ENCODE measurements at regions not wholly inside any gene's neighbourhood (a gene's known extent, or its start where the extent isn't known, plus 50 kb on each side); places are given as distances from the start of the nearest gene placed in this dataset.
"Not testable (repeated sequence)": the region's sequence is repeated elsewhere in the genome, so short reads cannot be mapped to it uniquely, and the experiment has no call there.

GRCh38 chr2:44104855-44105271 is 63.8 kb upstream of the PPM1B start:
- TF ChIP-seq ZC3H10 (CRISPR knock-in tag; IDR thresholded peaks at IDR 0.05): no peak
- no peak for TF ChIP-seq ZNF8 (CRISPR knock-in tag; IDR thresholded peaks at IDR 0.05)
- no peak for TF ChIP-seq RARB (CRISPR knock-in tag; IDR thresholded peaks at IDR 0.05)
- TF ChIP-seq ISL1 (CRISPR knock-in tag; IDR thresholded peaks at IDR 0.05): no peak
- TF ChIP-seq OSR1 (CRISPR knock-in tag; IDR thresholded peaks at IDR 0.05): no peak
- no peak for TF ChIP-seq ZFP3 (CRISPR knock-in tag; IDR thresholded peaks at IDR 0.05)
- no peak for TF ChIP-seq ZFP30 (CRISPR knock-in tag; IDR thresholded peaks at IDR 0.05)
- TF ChIP-seq, protein P1, sequence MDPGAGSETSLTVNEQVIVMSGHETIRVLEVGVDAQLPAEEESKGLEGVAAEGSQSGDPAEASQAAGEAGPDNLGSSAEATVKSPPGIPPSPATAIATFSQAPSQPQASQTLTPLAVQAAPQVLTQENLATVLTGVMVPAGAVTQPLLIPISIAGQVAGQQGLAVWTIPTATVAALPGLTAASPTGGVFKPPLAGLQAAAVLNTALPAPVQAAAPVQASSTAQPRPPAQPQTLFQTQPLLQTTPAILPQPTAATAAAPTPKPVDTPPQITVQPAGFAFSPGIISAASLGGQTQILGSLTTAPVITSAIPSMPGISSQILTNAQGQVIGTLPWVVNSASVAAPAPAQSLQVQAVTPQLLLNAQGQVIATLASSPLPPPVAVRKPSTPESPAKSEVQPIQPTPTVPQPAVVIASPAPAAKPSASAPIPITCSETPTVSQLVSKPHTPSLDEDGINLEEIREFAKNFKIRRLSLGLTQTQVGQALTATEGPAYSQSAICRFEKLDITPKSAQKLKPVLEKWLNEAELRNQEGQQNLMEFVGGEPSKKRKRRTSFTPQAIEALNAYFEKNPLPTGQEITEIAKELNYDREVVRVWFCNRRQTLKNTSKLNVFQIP (CRISPR knock-in tag; IDR thresholded peaks at IDR 0.05; ENCODE audit: borderline replicate concordance, low read depth): no peak
- TF ChIP-seq CREB5 (CRISPR knock-in tag; IDR thresholded peaks at IDR 0.05; ENCODE audit: low read depth): no peak
- TF ChIP-seq TSHZ2 (CRISPR knock-in tag; IDR thresholded peaks at IDR 0.05): no peak
- TF ChIP-seq ESRRG (CRISPR knock-in tag; IDR thresholded peaks at IDR 0.05): no peak
- no peak for TF ChIP-seq PPARA (CRISPR knock-in tag; IDR thresholded peaks at IDR 0.05; ENCODE audit: borderline replicate concordance)
- no peak for TF ChIP-seq PATZ1 (CRISPR knock-in tag; IDR thresholded peaks at IDR 0.05; ENCODE audit: borderline replicate concordance)
- TF ChIP-seq GLIS3 (CRISPR knock-in tag; IDR thresholded peaks at IDR 0.05): no peak
- TF ChIP-seq ARNTL (CRISPR knock-in tag; IDR thresholded peaks at IDR 0.05; ENCODE audit: borderline replicate concordance, low read depth): no peak
- no peak for TF ChIP-seq BACH2 (CRISPR knock-in tag; IDR thresholded peaks at IDR 0.05; ENCODE audit: borderline replicate concordance)
- no peak for TF ChIP-seq TOX (CRISPR knock-in tag; IDR thresholded peaks at IDR 0.05; ENCODE audit: borderline replicate concordance)
- TF ChIP-seq TCF4 (CRISPR knock-in tag; IDR thresholded peaks at IDR 0.05; ENCODE audit: borderline replicate concordance): no peak
- TF ChIP-seq SNAI2 (CRISPR knock-in tag; IDR thresholded peaks at IDR 0.05): no peak
- no peak for ATAC-seq

DNA sequence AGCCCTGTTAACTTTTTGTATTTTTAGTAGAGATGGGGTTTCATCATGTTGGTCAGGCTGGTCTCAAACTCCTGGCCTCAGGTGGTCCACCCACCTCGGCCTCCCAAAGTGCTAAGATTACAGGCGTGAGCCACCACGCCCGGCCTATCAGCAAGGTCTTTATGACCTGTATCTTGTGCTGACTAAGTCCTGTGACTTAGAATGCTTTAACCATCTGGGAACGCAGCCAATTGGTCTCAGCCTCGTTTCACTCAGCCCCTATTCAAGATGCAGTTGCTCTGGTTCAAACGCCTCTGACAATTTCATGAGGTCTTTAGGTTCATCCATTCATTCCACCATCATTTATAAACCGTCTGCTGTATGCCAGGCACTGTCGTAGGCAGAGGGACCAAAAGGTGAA is 62.2 kb upstream of the PPM1B start:
- not testable (repeated sequence) for ATAC-seq

DNA sequence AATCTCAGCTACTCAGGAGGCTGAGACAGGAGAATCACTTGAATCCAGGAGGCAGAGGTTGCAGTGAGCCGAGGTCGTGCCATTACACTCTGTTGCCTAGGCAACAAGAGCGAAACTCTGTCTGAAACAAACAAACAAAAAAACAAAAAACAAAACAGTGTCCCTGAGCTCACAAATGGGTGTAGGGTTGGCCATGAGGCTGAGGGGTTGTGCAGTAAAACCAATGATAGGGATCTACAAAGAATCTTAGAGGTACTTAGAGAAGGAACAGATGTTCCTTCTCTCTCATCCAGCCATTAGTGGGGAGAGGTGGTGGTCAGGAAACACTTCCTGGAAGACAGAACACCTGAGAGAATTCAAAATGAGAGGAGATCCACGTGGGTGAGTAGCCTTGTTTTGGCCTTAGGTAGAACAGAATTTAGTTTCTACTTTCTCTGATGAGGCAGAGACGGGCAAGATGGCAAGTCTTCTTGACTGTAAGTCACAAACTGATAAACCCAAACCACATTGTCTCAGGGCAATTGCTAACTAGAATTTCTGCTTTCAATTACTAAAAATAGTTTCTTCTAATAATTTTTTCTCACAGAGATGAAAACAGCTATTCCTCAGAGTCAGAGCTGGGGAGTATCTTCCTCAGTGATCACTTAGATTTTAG is 61.5 kb upstream of the PPM1B start:
- no peak for ATAC-seq
- TF ChIP-seq BACH2 (CRISPR knock-in tag; IDR thresholded peaks at IDR 0.05; ENCODE audit: borderline replicate concordance) (no peak), CREB5 (CRISPR knock-in tag; IDR thresholded peaks at IDR 0.05; ENCODE audit: low read depth) (no peak), ISL1 (CRISPR knock-in tag; IDR thresholded peaks at IDR 0.05) (no peak), RARB (CRISPR knock-in tag; IDR thresholded peaks at IDR 0.05) (no peak), PPARA (CRISPR knock-in tag; IDR thresholded peaks at IDR 0.05; ENCODE audit: borderline replicate concordance) (no peak), TOX (CRISPR knock-in tag; IDR thresholded peaks at IDR 0.05; ENCODE audit: borderline replicate concordance) (no peak), ZNF8 (CRISPR knock-in tag; IDR thresholded peaks at IDR 0.05) (no peak), ZFP3 (CRISPR knock-in tag; IDR thresholded peaks at IDR 0.05) (no peak), ZC3H10 (CRISPR knock-in tag; IDR thresholded peaks at IDR 0.05) (no peak), TSHZ2 (CRISPR knock-in tag; IDR thresholded peaks at IDR 0.05) (no peak), ESRRG (CRISPR knock-in tag; IDR thresholded peaks at IDR 0.05) (no peak), ZFP30 (CRISPR knock-in tag; IDR thresholded peaks at IDR 0.05) (no peak)
- TF ChIP-seq, protein P1 (CRISPR knock-in tag; IDR thresholded peaks at IDR 0.05; ENCODE audit: borderline replicate concordance, low read depth): no peak
- TF ChIP-seq, protein P2, sequence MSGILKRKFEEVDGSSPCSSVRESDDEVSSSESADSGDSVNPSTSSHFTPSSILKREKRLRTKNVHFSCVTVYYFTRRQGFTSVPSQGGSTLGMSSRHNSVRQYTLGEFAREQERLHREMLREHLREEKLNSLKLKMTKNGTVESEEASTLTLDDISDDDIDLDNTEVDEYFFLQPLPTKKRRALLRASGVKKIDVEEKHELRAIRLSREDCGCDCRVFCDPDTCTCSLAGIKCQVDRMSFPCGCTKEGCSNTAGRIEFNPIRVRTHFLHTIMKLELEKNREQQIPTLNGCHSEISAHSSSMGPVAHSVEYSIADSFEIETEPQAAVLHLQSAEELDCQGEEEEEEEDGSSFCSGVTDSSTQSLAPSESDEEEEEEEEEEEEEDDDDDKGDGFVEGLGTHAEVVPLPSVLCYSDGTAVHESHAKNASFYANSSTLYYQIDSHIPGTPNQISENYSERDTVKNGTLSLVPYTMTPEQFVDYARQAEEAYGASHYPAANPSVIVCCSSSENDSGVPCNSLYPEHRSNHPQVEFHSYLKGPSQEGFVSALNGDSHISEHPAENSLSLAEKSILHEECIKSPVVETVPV (CRISPR knock-in tag; IDR thresholded peaks at IDR 0.05): no peak

Data from SK-N-SH treated with all-trans-retinoic acid at 6 μM for 48 hours (cell line).